H9 (cell line): ENCODE measurements at regions not wholly inside any gene's neighbourhood (a gene's known extent, or its start where the extent isn't known, plus 50 kb on each side); places are given as distances from the start of the nearest gene placed in this dataset.

Experiments used
- DNase-seq: peaks from one replicate; pipeline ENCODE4 v3.0.0-alpha.2; 2017
- H2AFZ ChIP-seq: one replicate; pipeline ENCODE4 v1.6.1; 2013; ENCODE audit warnings: mild to moderate bottlenecking, low read length, control low read depth, moderate library complexity
- H2AK5ac ChIP-seq: 2 replicates; pipeline ENCODE4 v1.6.1; 2013; ENCODE audit warnings: low read length, control low read depth, mixed read lengths; ENCODE audit not compliant: insufficient read length
- H2BK120ac ChIP-seq: one replicate; pipeline ENCODE4 v1.6.1; 2013; ENCODE audit warnings: low read depth, mild to moderate bottlenecking, low read length, control low read depth, inconsistent platforms; ENCODE audit not compliant: poor library complexity, severe bottlenecking
- H2BK12ac ChIP-seq: 2 replicates; pipeline ENCODE4 v1.6.1; 2013; ENCODE audit warnings: low read length, control low read depth, mixed read lengths, low read depth; ENCODE audit not compliant: insufficient read length
- H2BK15ac ChIP-seq: 2 replicates; pipeline ENCODE4 v1.6.1; 2013; ENCODE audit warnings: low read depth, low read length, control low read depth
- H2BK20ac ChIP-seq: one replicate; pipeline ENCODE4 v1.6.1; 2013; ENCODE audit warnings: low read depth, mild to moderate bottlenecking, low read length, control low read depth, inconsistent platforms; ENCODE audit not compliant: poor library complexity, severe bottlenecking
- H2BK5ac ChIP-seq: 2 replicates; pipeline ENCODE4 v1.6.1; 2013; ENCODE audit warnings: low read length, control low read depth, mixed read lengths; ENCODE audit not compliant: insufficient read length
- H3K14ac ChIP-seq: 2 replicates; pipeline ENCODE4 v1.6.1; 2013; ENCODE audit warnings: low read length, control low read depth; ENCODE audit not compliant: insufficient read depth
- H3K18ac ChIP-seq: 2 replicates; pipeline ENCODE4 v1.6.1; 2013; ENCODE audit warnings: low read depth, mild to moderate bottlenecking, mixed read lengths, low read length, control low read depth; ENCODE audit not compliant: insufficient read length
- H3K23ac ChIP-seq: 2 replicates; pipeline ENCODE4 v1.6.1; 2013; ENCODE audit warnings: low read length, control low read depth, mixed read lengths, low read depth; ENCODE audit not compliant: insufficient read length
- H3K23me2 ChIP-seq: 2 replicates; pipeline ENCODE4 v1.6.1; 2013; ENCODE audit warnings: low read depth, mild to moderate bottlenecking, mixed read lengths, low read length, control low read depth; ENCODE audit not compliant: insufficient read length, poor library complexity, severe bottlenecking
- H3K27ac ChIP-seq: 2 replicates; pipeline ENCODE4 v1.5.1; 2013; ENCODE audit warnings: low read length, control low read depth, mixed read lengths, low read depth; ENCODE audit not compliant: insufficient read length
- H3K27me3 ChIP-seq: 2 replicates; pipeline ENCODE4 v1.6.1; 2013; ENCODE audit warnings: low read length, control low read depth, inconsistent platforms; ENCODE audit not compliant: insufficient read depth
- H3K4ac ChIP-seq: 2 replicates; pipeline ENCODE4 v1.6.1; 2013; ENCODE audit warnings: low read depth, mild to moderate bottlenecking, control low read depth, inconsistent platforms, low read length, moderate library complexity
- H3K4me1 ChIP-seq: 2 replicates; pipeline ENCODE4 v1.6.1; 2013; ENCODE audit warnings: low read length, control low read depth, inconsistent platforms; ENCODE audit not compliant: insufficient read depth
- H3K4me2 ChIP-seq: 2 replicates; pipeline ENCODE4 v1.6.1; 2013; ENCODE audit warnings: low read length, control low read depth, mixed read lengths; ENCODE audit not compliant: insufficient read length, insufficient read depth
- H3K56ac ChIP-seq: 2 replicates; pipeline ENCODE4 v1.6.1; 2013; ENCODE audit warnings: low read depth, mild to moderate bottlenecking, mixed read lengths, low read length, control low read depth; ENCODE audit not compliant: insufficient read length
- H3K79me1 ChIP-seq: 2 replicates; pipeline ENCODE4 v1.6.1; 2013; ENCODE audit warnings: low read depth, mild to moderate bottlenecking, moderate library complexity, low read length, control low read depth, inconsistent platforms; ENCODE audit not compliant: insufficient read depth, poor library complexity, severe bottlenecking
- H3K79me2 ChIP-seq: 2 replicates; pipeline ENCODE4 v1.6.1; 2013; ENCODE audit warnings: low read length, control low read depth, inconsistent platforms; ENCODE audit not compliant: insufficient read depth
- H3K9ac ChIP-seq: 2 replicates; pipeline ENCODE4 v1.6.1; 2013; ENCODE audit warnings: low read length, control low read depth, mixed read lengths; ENCODE audit not compliant: insufficient read length; ENCODE audit errors: extremely low read depth
- H3K9me3 ChIP-seq: one replicate; pipeline ENCODE4 v1.6.1; 2013; ENCODE audit warnings: low read depth, low read length, inconsistent platforms; ENCODE audit not compliant: control insufficient read depth
- H3T11ph ChIP-seq: one replicate; pipeline ENCODE4 v1.6.1; 2013; ENCODE audit warnings: mild to moderate bottlenecking, low read length, control low read depth, inconsistent platforms
- H4K20me1 ChIP-seq: one replicate; pipeline ENCODE4 v1.6.1; 2013; ENCODE audit not compliant: control insufficient read depth, insufficient read length, insufficient read depth
- H4K5ac ChIP-seq: 2 replicates; pipeline ENCODE4 v1.6.1; 2013; ENCODE audit warnings: low read depth, mild to moderate bottlenecking, mixed read lengths, low read length, control low read depth; ENCODE audit not compliant: insufficient read length
- H4K8ac ChIP-seq: replicated peaks from 2 replicates; pipeline ENCODE4 v1.6.1; 2013; ENCODE audit warnings: low read length, control low read depth, mixed read lengths, low read depth; ENCODE audit not compliant: insufficient read length
- H4K91ac ChIP-seq: 2 replicates; pipeline ENCODE4 v1.6.1; 2013; ENCODE audit warnings: low read depth, mild to moderate bottlenecking, moderate library complexity, mixed read lengths, low read length, control low read depth; ENCODE audit not compliant: insufficient read length
- H3K27ac Mint-ChIP-seq, 3 experiments: 2 replicates in 2 of 3; 3 replicates in 1 of 3; pipeline ENCODE4 v1.8.0; 2020 to 2021; ENCODE audit warnings: mixed read lengths in 3 of 3, mild to moderate bottlenecking in 1 of 3, moderate library complexity in 1 of 3
- H3K27me3 Mint-ChIP-seq: 2 replicates; pipeline ENCODE4 v1.8.0; 2021; ENCODE audit warnings: low read depth, mild to moderate bottlenecking, moderate library complexity, mixed read lengths
- H3K36me3 Mint-ChIP-seq, 3 experiments: 2 replicates in 2 of 3; 3 replicates in 1 of 3; pipeline ENCODE4 v1.8.0; 2020 to 2021; ENCODE audit warnings: low read depth in 3 of 3, mixed read lengths in 3 of 3; ENCODE audit not compliant: insufficient read depth in 1 of 3
- H3K4me1 Mint-ChIP-seq, 2 experiments: 2 replicates each; pipeline ENCODE4 v1.8.0; 2020; ENCODE audit warnings: mixed read lengths in 2 of 2
- H3K4me3 Mint-ChIP-seq, 2 experiments: 2 replicates in 1 of 2; 3 replicates in 1 of 2; pipeline ENCODE4 v1.8.0; 2020 to 2021; ENCODE audit warnings: mild to moderate bottlenecking in 2 of 2, mixed read lengths in 2 of 2, moderate library complexity in 1 of 2
- H3K9me3 Mint-ChIP-seq, 2 experiments: 2 replicates in 1 of 2; 3 replicates in 1 of 2; pipeline ENCODE4 v1.8.0; 2020; ENCODE audit warnings: mild to moderate bottlenecking in 2 of 2, mixed read lengths in 2 of 2, moderate library complexity in 1 of 2
- WGBS: extraction: QIAGEN DNeasy Blood & Tissue Kit; methylation state at CpG from one replicate; pipeline ENCODE4 v1.1.7; 2013; ENCODE audit warnings: missing lambda C conversion rate, low lambda C conversion rate, mixed read lengths; ENCODE audit not compliant: insufficient read length; ENCODE audit errors: extremely low coverage; 5-methylcytosine and 5-hydroxymethylcytosine counted together
- TF ChIP-seq, protein P1 (sequence below): fragments of 200-600 bp; sonication (generic); conservative IDR thresholded peaks from 3 replicates; pipeline ENCODE4 v1.8.0; 2021; ENCODE audit warnings: antibody characterized with exemption, mild to moderate bottlenecking

- Histone ChIP-seq H3K27me3 (no peaks in the 10 kb centered on the region), H3K23ac (no peak overlapping the region), H3K27ac (no peak overlapping the region), H3K79me2 (no peaks in the 10 kb centered on the region), H4K8ac (no peak overlapping the region), H2BK15ac (no peak overlapping the region), H3K18ac (no peak overlapping the region), H3K9me3 (no peaks in the 10 kb centered on the region), H2AK5ac (no peak overlapping the region), H3K9ac (no peak overlapping the region), H2AFZ (no peak overlapping the region), H2BK120ac (no peak overlapping the region), H2BK12ac (no peak overlapping the region), H3K23me2 (peaks cover 3% of the 10 kb centered on the region), H3K79me1 (no peaks in the 10 kb centered on the region), H3T11ph (no peak overlapping the region), H3K4me1 (peaks cover 8% of the 10 kb centered on the region), H4K20me1 (no peaks in the 10 kb centered on the region), H2BK5ac (no peak overlapping the region), H3K56ac (no peak overlapping the region), H4K91ac (no peak overlapping the region), H3K14ac (no peak overlapping the region), H3K4ac (no peak overlapping the region), H3K4me2 (no peak overlapping the region), H4K5ac (no peak overlapping the region), H2BK20ac (no peak overlapping the region)
- H3K27me3 Mint-ChIP-seq = 0 out of 2 replicates have a peak, but pooled peaks cover 3% of the 10 kb centered on the region
- no CpG with 5 or more reads among the region's 9 CpGs for WGBS
- peaks cover 0 to 3% (median 0%) of the 10 kb centered on the region in 3 experiments; a peak in 2 of 7 replicates for H3K36me3 Mint-ChIP-seq
- no peak for DNase-seq
- H3K27ac Mint-ChIP-seq = no peak overlapping the region
- H3K4me1 Mint-ChIP-seq = peaks cover 39 to 48% of the 10 kb centered on the region in 2 experiments
- no peak overlapping the region for H3K4me3 Mint-ChIP-seq
- TF ChIP-seq, protein P1, sequence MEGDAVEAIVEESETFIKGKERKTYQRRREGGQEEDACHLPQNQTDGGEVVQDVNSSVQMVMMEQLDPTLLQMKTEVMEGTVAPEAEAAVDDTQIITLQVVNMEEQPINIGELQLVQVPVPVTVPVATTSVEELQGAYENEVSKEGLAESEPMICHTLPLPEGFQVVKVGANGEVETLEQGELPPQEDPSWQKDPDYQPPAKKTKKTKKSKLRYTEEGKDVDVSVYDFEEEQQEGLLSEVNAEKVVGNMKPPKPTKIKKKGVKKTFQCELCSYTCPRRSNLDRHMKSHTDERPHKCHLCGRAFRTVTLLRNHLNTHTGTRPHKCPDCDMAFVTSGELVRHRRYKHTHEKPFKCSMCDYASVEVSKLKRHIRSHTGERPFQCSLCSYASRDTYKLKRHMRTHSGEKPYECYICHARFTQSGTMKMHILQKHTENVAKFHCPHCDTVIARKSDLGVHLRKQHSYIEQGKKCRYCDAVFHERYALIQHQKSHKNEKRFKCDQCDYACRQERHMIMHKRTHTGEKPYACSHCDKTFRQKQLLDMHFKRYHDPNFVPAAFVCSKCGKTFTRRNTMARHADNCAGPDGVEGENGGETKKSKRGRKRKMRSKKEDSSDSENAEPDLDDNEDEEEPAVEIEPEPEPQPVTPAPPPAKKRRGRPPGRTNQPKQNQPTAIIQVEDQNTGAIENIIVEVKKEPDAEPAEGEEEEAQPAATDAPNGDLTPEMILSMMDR = no peak
- H3K9me3 Mint-ChIP-seq = peaks cover 2 to 3% of the 10 kb centered on the region in 2 experiments; a peak in 2 of 5 replicates
These were observed 100.6 kb upstream of the KLF13 start for GRCh38 chr15:31226021-31226420.
